ENCODE measurements at regions not wholly inside any gene's neighbourhood (a gene's known extent, or its start where the extent isn't known, plus 50 kb on each side); places are given as distances from the start of the nearest gene placed in this dataset.

- DNase-seq, result no peak
These were observed 509.0 kb downstream of the OLFM4 start for GRCh38 chr13:53537586-53537985.

GRCh38 chr13:53545340-53545941, 516.8 kb downstream of the OLFM4 start:
- DNase-seq, result no peak

- no peak for DNase-seq
These were observed 531.9 kb downstream of the OLFM4 start for GRCh38 chr13:53560556-53560955.

GRCh38 chr13:53562419-53562818, 533.8 kb downstream of the OLFM4 start:
- no peak for DNase-seq

GRCh38 chr13:53568491-53568890, 539.9 kb downstream of the OLFM4 start:
- DNase-seq, result no peak

- no peak for DNase-seq
These were observed 540.8 kb downstream of the OLFM4 start for GRCh38 chr13:53569453-53569852.

- no peak for DNase-seq
These were observed 572.5 kb downstream of the OLFM4 start for GRCh38 chr13:53601113-53601512.

GRCh38 chr13:53605326-53605725, 576.7 kb downstream of the OLFM4 start:
- no peak for DNase-seq

- DNase-seq, result no peak
These were observed 583.6 kb downstream of the OLFM4 start for GRCh38 chr13:53612200-53612599.

- DNase-seq, result no peak
These were observed 593.8 kb downstream of the OLFM4 start for GRCh38 chr13:53622456-53622855.

- no peak for DNase-seq
These were observed 594.5 kb downstream of the OLFM4 start for GRCh38 chr13:53623146-53623545.

GRCh38 chr13:53631511-53631910, 602.9 kb downstream of the OLFM4 start:
- no peak for DNase-seq

GRCh38 chr13:53638040-53638439, 609.4 kb downstream of the OLFM4 start:
- DNase-seq, result no peak

- no peak for DNase-seq
These were observed 613.7 kb downstream of the OLFM4 start for GRCh38 chr13:53642306-53642705.

- DNase-seq, result no peak
These were observed 620.1 kb downstream of the OLFM4 start for GRCh38 chr13:53648673-53649072.

GRCh38 chr13:53672005-53672404, 643.4 kb downstream of the OLFM4 start:
- no peak for DNase-seq

- DNase-seq, result no peak
These were observed 654.5 kb downstream of the OLFM4 start for GRCh38 chr13:53683146-53683545.

- no peak for DNase-seq
These were observed 655.0 kb downstream of the OLFM4 start for GRCh38 chr13:53683608-53684007.

- DNase-seq, result no peak
These were observed 662.8 kb downstream of the OLFM4 start for GRCh38 chr13:53691417-53691816.

GRCh38 chr13:53694814-53695532, 666.4 kb downstream of the OLFM4 start:
- DNase-seq, result no peak

- DNase-seq, result no peak
These were observed 674.9 kb downstream of the OLFM4 start for GRCh38 chr13:53703371-53704080.

GRCh38 chr13:53719281-53719680, 690.7 kb downstream of the OLFM4 start:
- no peak for DNase-seq

- DNase-seq, result no peak
These were observed 704.1 kb downstream of the OLFM4 start for GRCh38 chr13:53732664-53733063.

- no peak for DNase-seq
These were observed 715.3 kb downstream of the OLFM4 start for GRCh38 chr13:53743906-53744305.

Data from T-helper 2 cell (primary cell).